GM23338 (cell line): ENCODE measurements at regions not wholly inside any gene's neighbourhood (a gene's known extent, or its start where the extent isn't known, plus 50 kb on each side); places are given as distances from the start of the nearest gene placed in this dataset.

Experiments
- ATAC-seq: fragments of 200-7000 bp; cut with Tn5 transposase; 3 replicates; pipeline ENCODE4 v1.9.1; 2020
- DNase-seq: peaks from one replicate; pipeline ENCODE4 v3.0.0-alpha.2; 2015; ENCODE audit warnings: low spot score
- H2AFZ ChIP-seq: fragments of 200-600 bp; sonication (generic); 2 replicates; pipeline ENCODE4 v1.8.0; 2016; ENCODE audit warnings: antibody characterized with exemption, mild to moderate bottlenecking, moderate library complexity
- H3F3A ChIP-seq: fragments of 200-600 bp; sonication (generic); replicated peaks from 2 replicates; pipeline ENCODE4 v1.8.0; 2017; ENCODE audit warnings: antibody characterized with exemption, mixed run types, low read depth
- H3K27ac ChIP-seq: fragments of 200-600 bp; sonication (generic); 2 replicates; pipeline ENCODE4 v1.6.1; 2016; ENCODE audit warnings: low read depth
- H3K27me3 ChIP-seq: fragments of 200-600 bp; sonication (generic); 2 replicates; pipeline ENCODE4 v1.8.0; 2016; ENCODE audit warnings: mild to moderate bottlenecking, mixed run types, moderate library complexity; ENCODE audit not compliant: insufficient read depth
- H3K36me3 ChIP-seq: fragments of 200-600 bp; sonication (generic); 2 replicates; pipeline ENCODE4 v1.8.0; 2016; ENCODE audit warnings: mild to moderate bottlenecking; ENCODE audit not compliant: insufficient read depth
- H3K4me1 ChIP-seq: fragments of 200-600 bp; sonication (generic); 2 replicates; pipeline ENCODE4 v1.8.0; 2016; ENCODE audit warnings: mild to moderate bottlenecking, moderate library complexity; ENCODE audit not compliant: insufficient read depth
- H3K4me2 ChIP-seq: fragments of 200-600 bp; sonication (generic); 2 replicates; pipeline ENCODE4 v1.7.1; 2017; ENCODE audit warnings: mixed run types
- H3K4me3 ChIP-seq: fragments of 200-600 bp; sonication (generic); 2 replicates; pipeline ENCODE4 v1.6.1; 2016; ENCODE audit warnings: mixed run types
- H3K79me2 ChIP-seq: fragments of 200-600 bp; sonication (generic); replicated peaks from 2 replicates; pipeline ENCODE4 v1.8.0; 2017; ENCODE audit warnings: mild to moderate bottlenecking; ENCODE audit not compliant: insufficient read depth
- H3K9me2 ChIP-seq: fragments of 200-600 bp; sonication (generic); 2 replicates; pipeline ENCODE4 v1.8.0; 2017; ENCODE audit not compliant: insufficient read depth
- H4K20me1 ChIP-seq: fragments of 200-600 bp; sonication (generic); replicated peaks from 2 replicates; pipeline ENCODE4 v1.8.0; 2017; ENCODE audit warnings: mild to moderate bottlenecking; ENCODE audit not compliant: insufficient read depth
- H3K27ac Mint-ChIP-seq: 2 replicates; pipeline ENCODE4 v1.8.0; 2020; ENCODE audit warnings: inconsistent platforms, mild to moderate bottlenecking, moderate library complexity, mixed read lengths
- H3K27me3 Mint-ChIP-seq: 3 replicates; pipeline ENCODE4 v1.8.0; 2022; ENCODE audit warnings: low read depth, mild to moderate bottlenecking, moderate library complexity, mixed read lengths, inconsistent platforms; ENCODE audit not compliant: insufficient read depth, poor library complexity
- H3K36me3 Mint-ChIP-seq: 3 replicates; pipeline ENCODE4 v1.8.0; 2021; ENCODE audit warnings: low read depth, mild to moderate bottlenecking, inconsistent platforms, moderate library complexity, mixed read lengths
- H3K4me1 Mint-ChIP-seq: 3 replicates; pipeline ENCODE4 v1.8.0; 2020; ENCODE audit warnings: mild to moderate bottlenecking, inconsistent platforms, mixed read lengths
- H3K4me3 Mint-ChIP-seq: 3 replicates; pipeline ENCODE4 v1.8.0; 2021; ENCODE audit warnings: moderate library complexity, mild to moderate bottlenecking, inconsistent platforms, mixed read lengths
- H3K9me3 Mint-ChIP-seq: 3 replicates; pipeline ENCODE4 v1.8.0; 2020; ENCODE audit warnings: moderate library complexity, mild to moderate bottlenecking, inconsistent platforms, mixed read lengths
- CREB1 ChIP-seq: fragments of 250-450 bp; sonication (Bioruptor Pico); IDR thresholded peaks from 2 replicates; pipeline ENCODE4 v1.5.0; 2020; ENCODE audit warnings: low read depth, mild to moderate bottlenecking, moderate library complexity
- CTCF ChIP-seq, 2 experiments: fragments of 200-600 bp in 1 of 2; sonication (generic) in 1 of 2; conservative IDR thresholded peaks; 2 replicates each; pipeline versions ENCODE4 v1.5.1 to v1.6.1; 2016 to 2017; ENCODE audit warnings: antibody characterized with exemption in 2 of 2, low read depth in 2 of 2, mild to moderate bottlenecking in 2 of 2, moderate library complexity in 1 of 2
- ETS1 ChIP-seq: IDR thresholded peaks from 2 replicates; pipeline ENCODE4 v1.6.1; 2016; ENCODE audit warnings: antibody characterized with exemption
- EZH2 ChIP-seq: fragments of 200-600 bp; sonication (generic); IDR thresholded peaks from one replicate; pipeline ENCODE4 v1.8.0; 2017; ENCODE audit warnings: antibody characterized with exemption, mild to moderate bottlenecking, low read depth; ENCODE audit not compliant: unreplicated experiment
- EZH2phosphoT487 ChIP-seq: fragments of 200-600 bp; sonication (generic); IDR thresholded peaks from one replicate; pipeline ENCODE4 v1.8.1; 2018; ENCODE audit warnings: antibody characterized with exemption; ENCODE audit not compliant: unreplicated experiment
- JUNB ChIP-seq: IDR thresholded peaks from one replicate; pipeline ENCODE4 v1.6.1; 2016; ENCODE audit warnings: antibody characterized with exemption; ENCODE audit not compliant: unreplicated experiment
- NANOG ChIP-seq: IDR thresholded peaks from 2 replicates; pipeline ENCODE4 v1.6.1; 2016; ENCODE audit warnings: antibody characterized with exemption, borderline replicate concordance
- POLR2AphosphoS5 ChIP-seq: IDR thresholded peaks from 2 replicates; pipeline ENCODE4 v1.6.1; 2016; ENCODE audit warnings: antibody characterized with exemption, low read depth
- REST ChIP-seq: IDR thresholded peaks from one replicate; pipeline ENCODE4 v1.6.1; 2018; ENCODE audit warnings: antibody characterized with exemption; ENCODE audit not compliant: unreplicated experiment
- STAT1 ChIP-seq: IDR thresholded peaks from one replicate; pipeline ENCODE4 v1.6.1; 2016; ENCODE audit warnings: antibody characterized with exemption; ENCODE audit not compliant: unreplicated experiment
- ZNF114 ChIP-seq: fragments of 250-450 bp; sonication (Bioruptor Pico); IDR thresholded peaks from 2 replicates; pipeline ENCODE4 v1.5.0; 2020; ENCODE audit warnings: mild to moderate bottlenecking, moderate library complexity
- ZNF331 ChIP-seq: fragments of 250-450 bp; sonication (Bioruptor Pico); IDR thresholded peaks from 2 replicates; pipeline ENCODE4 v1.5.0; 2020; ENCODE audit warnings: low read depth, mild to moderate bottlenecking, moderate library complexity
- ZNF462 ChIP-seq: fragments of 250-450 bp; sonication (Bioruptor Pico); IDR thresholded peaks from 2 replicates; pipeline ENCODE4 v1.5.0; 2020; ENCODE audit warnings: mild to moderate bottlenecking, moderate library complexity

GRCh38 chrX:63283348-63283747 is 67.8 kb downstream of the SPIN4 start:
- Mint-ChIP-seq H3K9me3 (peaks cover 5% of the 10 kb centered on the region; the same call in 2 of the 3 replicates), H3K4me3 (no peak overlapping the region), H3K4me1 (no peaks in the 10 kb centered on the region), H3K27me3 (no peaks in the 10 kb centered on the region), H3K36me3 (no peaks in the 10 kb centered on the region), H3K27ac (no peak overlapping the region)
- H3K27ac ChIP-seq: no peak overlapping the region
- ATAC-seq (no peak), DNase-seq (no peak)
- no peaks in the 10 kb centered on the region for H3K9me2 ChIP-seq
- no peak overlapping the region for H3K4me2 ChIP-seq
- no peaks in the 10 kb centered on the region for H3K27me3 ChIP-seq
- TF ChIP-seq EZH2phosphoT487 (no peak), NANOG (no peak), POLR2AphosphoS5 (no peak), CTCF (conservative IDR thresholded peaks at IDR 0.05; ENCODE audit: low read depth in 2 of 2) (no peak), STAT1 (no peak), CREB1 (CRISPR knock-in tag) (no peak), EZH2 (no peak), JUNB (no peak), ZNF331 (CRISPR knock-in tag) (no peak), ZNF462 (CRISPR knock-in tag) (no peak), ZNF114 (CRISPR knock-in tag) (no peak), REST (no peak), ETS1 (no peak)
- H3K36me3 ChIP-seq: no peaks in the 10 kb centered on the region
- no peaks in the 10 kb centered on the region for H4K20me1 ChIP-seq
- H3K4me3 ChIP-seq: no peak overlapping the region
- no peaks in the 10 kb centered on the region for H3F3A ChIP-seq
- no peaks in the 10 kb centered on the region for H3K79me2 ChIP-seq
- no peak overlapping the region for H2AFZ ChIP-seq
- no peaks in the 10 kb centered on the region for H3K4me1 ChIP-seq
